ENCODE measurements at regions not wholly inside any gene's neighbourhood (a gene's known extent, or its start where the extent isn't known, plus 50 kb on each side); places are given as distances from the start of the nearest gene placed in this dataset.

DNA sequence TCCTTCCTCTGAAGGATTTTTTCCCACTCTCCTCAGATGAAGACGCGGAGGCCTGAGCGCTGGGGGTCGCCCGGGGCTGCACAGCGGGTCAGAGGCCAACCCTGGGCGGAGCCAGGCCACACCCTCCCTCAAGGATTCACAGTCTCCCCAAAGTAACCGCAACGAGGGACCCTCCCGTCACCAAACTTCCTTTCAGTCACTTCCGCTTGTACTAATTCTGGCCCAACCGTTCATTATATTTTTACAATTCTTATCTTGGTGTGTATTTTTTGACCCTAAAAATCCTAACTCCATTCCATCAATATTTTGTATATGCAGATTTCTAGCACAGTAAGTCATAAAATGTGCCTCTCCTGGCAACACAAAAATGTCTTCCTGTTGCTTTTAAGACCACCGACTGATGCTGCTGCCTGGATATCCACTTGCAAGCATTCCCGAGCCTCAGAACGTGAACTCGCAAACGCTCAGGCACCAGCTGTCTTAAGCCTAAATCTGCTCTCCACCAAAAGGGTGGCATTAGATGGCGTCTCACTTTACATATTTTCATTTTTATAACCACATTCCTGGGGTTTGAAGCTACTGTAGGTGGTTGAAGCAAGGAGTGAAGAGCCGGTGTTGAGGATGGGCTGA, 128.0 kb downstream of the DLL1 start:
- DNase-seq (ENCODE audit: low read depth, low spot score) = no peak

- no peak for DNase-seq (ENCODE audit: low read depth, low spot score)
These were observed 128.7 kb downstream of the DLL1 start for GRCh38 chr6:170162011-170162774.

GRCh38 chr6:170160628-170161611, 130.0 kb downstream of the DLL1 start:
- DNase-seq (ENCODE audit: low read depth, low spot score) = no peak

GRCh38 chr6:170160031-170160627, 130.7 kb downstream of the DLL1 start:
- DNase-seq (ENCODE audit: low read depth, low spot score) = no peak

DNA sequence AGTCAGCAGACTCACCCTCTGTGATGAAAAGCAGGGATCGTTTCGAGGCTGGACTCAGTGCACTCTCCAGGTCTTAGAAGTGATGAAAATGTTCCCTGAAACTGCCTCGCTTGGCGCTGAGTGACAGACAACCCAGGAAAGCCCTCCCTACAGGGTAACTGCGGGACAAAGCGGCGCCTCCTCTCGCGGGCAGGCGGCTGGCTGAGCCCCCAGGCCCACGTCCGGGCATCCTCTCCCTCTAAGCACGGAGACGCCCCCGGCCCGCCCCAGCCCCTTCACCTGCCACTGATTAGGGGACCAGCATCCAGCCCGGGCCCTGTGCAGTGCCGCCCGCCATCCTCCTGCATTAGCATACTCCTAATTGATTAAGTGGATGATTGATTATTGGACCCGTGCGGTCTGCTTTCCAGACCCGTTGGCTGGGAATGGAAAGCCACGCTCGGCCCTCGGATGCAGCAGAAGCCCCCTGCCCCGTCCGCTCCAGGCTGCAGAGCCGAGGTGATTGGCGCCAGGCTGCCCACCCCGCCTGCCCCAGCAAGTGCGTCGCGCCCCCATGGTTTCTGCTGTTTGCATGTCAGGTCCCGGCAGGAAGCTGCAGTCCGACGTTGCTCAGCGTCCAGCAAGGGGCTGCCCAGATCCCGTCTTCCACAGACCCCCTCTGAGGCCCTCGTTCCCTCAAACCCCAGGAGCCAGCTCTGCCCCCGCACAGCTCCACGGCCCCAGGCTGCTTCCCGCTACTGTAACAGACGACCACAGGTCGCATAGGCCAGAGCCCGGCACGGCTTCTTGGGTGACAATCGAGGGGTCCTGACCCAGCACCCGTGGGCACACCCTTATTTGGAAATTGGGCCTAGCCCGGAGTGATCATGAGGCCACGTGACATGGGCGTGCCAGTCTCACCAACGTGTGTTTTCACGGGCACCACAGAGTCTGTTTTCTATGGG, 131.6 kb downstream of the DLL1 start:
- DNase-seq (ENCODE audit: low read depth, low spot score) = no peak

- DNase-seq (ENCODE audit: low read depth, low spot score) = no peak
These were observed 132.4 kb downstream of the DLL1 start for GRCh38 chr6:170158296-170159021.

GRCh38 chr6:170157567-170158218, 133.2 kb downstream of the DLL1 start:
- DNase-seq (ENCODE audit: low read depth, low spot score) = no peak

DNA sequence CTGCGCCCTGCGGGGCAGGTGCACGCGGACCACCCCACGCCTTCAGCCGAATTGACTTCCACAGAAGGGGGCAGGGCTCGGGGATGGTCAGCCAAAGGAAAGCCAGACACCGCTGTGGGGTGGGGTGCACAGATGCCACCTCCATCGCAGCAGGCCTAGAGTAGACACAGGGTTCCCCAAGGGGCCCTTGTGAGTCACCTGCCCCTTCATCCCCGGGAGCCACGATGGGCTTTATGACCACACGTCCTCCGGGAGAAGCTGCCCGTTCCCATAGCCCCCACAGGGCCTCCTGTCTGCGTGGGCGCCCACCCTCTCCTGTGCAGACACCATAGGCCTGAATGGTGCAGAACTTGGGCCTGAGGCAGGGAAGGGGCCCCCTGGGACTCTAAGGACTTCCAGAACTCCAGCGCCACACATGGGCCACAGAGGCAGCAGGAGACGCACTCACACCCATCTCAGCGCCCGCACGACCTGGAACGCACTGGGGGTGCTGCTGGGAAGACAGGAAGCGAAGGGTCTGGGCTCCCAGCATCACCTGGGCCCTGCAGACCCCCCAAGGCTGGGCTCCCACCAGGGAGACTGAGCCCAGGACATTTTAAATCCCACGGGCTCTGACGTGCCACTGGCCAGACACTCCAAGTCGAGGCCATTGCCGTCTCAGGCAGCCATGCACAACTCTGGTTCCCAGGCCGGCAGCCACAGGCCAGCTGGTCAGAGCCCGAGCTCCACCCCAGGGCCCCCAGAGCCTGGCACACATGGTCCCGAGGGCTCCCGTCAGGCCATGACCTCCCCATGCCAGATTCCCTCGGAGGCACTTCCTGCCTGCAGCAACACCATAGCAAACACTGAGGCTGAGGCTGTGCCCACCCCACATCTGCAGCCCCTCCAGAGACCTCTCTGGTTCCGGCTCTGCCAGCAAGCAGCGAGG, 134.2 kb downstream of the DLL1 start:
- DNase-seq (ENCODE audit: low read depth, low spot score) = no peak

DNA sequence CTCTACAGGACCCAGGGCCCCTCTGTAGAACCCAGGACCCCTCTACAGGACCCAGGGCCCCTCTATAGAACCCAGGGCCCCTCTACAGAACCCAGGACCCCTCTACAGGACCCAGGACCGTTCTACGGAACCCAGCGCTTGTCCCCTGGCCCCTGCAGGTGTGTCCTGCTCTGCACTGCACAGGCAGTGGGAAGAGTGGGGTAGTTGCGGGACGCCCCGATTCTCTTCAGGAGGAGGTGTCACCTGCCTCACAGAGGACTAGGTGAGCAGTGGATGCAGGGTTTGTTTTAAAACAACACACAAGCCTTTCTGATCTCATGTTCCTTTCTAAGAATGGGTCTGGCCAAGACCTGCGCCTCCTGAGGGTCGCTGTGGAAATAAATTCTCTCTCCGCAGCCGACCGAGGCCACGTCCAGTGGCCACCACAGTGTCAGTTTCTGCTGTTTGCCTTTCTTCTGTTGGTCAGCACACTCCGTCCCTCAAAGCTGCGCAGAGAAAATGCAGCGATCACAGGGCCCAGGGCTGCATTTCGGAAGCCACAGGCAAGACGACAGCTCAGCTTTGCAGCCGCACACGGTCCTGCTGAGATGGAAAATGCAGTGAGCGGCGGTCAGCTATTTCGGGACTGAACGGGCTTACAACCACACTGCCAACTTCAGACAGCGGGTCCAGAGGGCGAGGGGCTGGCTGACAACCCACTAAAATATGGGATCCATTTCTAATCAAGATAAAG, 135.2 kb downstream of the DLL1 start:
- no peak for DNase-seq (ENCODE audit: low read depth, low spot score)

GRCh38 chr6:170153436-170154319, 137.2 kb downstream of the DLL1 start:
- no peak for DNase-seq (ENCODE audit: low read depth, low spot score)

DNA sequence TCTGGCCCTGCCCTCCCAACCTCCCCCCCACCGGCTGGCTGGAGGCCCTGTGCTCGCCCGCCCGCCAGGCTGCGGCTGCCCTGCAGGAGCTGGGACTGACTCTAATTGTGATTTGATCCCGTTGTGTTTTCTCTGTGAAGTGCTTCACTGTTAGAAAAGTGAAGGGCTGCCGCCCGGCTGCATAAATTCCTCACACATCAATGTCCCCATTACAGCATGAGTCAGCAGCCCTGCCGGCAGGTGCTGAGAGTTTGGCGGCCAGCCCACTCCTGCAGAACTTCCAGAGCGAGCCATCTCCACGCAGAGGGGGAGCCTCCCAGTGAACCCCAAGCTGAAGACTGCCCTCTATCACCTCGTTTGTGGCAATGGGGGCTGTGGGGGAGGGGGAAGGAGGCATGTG, 137.9 kb downstream of the DLL1 start:
- DNase-seq (ENCODE audit: low read depth, low spot score) = no peak

- no peak for DNase-seq (ENCODE audit: low read depth, low spot score)
These were observed 138.6 kb downstream of the DLL1 start for GRCh38 chr6:170152124-170152926.

DNA sequence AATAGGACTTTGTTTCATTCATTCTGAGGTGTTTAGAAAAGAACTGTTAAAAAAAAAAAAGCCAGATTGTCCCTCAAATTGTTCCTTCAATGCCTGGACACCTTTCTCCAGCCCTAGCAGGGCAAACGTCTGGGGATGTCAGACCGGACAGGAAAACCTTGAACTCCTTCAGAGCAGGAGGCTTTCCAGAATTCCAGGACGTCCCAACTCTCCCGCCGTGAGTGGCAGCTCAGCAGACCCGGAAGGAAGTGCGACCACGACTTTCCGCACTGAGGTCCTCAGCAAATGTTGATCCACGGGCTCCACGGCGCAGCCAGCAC, 139.1 kb downstream of the DLL1 start:
- no peak for DNase-seq (ENCODE audit: low read depth, low spot score)

DNA sequence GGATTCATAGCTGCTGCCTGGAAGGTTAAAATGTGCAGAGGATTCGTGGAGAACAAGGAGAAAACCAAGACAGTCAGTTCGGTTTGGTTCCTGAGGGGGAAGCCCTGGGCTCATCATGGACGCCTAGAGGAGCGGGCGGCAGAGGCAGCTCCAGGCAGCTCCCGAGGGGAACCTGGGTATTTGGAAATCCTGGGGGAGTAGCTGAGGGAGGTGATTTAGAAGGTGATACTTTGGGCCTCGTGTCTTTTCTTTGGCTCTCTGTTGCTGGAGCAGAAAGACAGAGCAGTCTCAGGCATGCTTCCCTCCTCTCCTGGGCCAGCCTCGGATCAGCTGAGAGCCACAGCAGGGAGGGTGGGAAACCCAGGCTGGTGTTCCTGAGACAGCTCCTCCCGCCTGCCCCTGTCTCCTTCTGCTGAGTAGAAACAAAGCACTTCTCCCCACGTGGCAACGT, 139.5 kb downstream of the DLL1 start:
- DNase-seq (ENCODE audit: low read depth, low spot score) = no peak

DNA sequence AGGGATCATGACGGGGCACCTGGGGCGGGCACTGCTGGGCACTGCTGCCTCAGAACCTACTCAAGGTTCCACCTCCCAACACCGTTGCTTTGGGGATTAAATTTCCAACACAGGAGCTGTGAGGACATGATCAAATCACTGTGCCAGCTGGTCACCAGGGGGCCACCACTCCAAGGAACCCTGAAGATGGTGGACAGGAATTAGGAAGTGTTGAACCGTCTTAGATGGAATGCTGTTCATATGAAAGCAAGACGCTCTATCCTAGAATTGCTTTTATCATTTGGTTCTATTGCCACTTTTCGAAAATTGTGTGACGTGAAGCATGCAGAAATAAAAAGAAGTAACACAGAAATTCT, 140.3 kb downstream of the DLL1 start:
- DNase-seq (ENCODE audit: low read depth, low spot score) = no peak
